ENCODE measurements at regions not wholly inside any gene's neighbourhood (a gene's known extent, or its start where the extent isn't known, plus 50 kb on each side); places are given as distances from the start of the nearest gene placed in this dataset.

- Histone ChIP-seq H2BK15ac (ENCODE audit: low read depth, poor library complexity, severe bottlenecking) (no peak overlapping the region), H3K27ac (ENCODE audit: low read length, poor library complexity, severe bottlenecking) (no peak overlapping the region), H3K14ac (ENCODE audit: low read length in 2 of 2) (no peak overlapping the region), H3K9ac (ENCODE audit: low read length) (no peak overlapping the region), H2BK5ac (ENCODE audit: low read depth, low read length, poor library complexity, severe bottlenecking) (no peak overlapping the region), H3K27me3 (ENCODE audit: control insufficient read depth in 1 of 2, insufficient read depth in 1 of 2, low read length in 2 of 2) (no peaks in the 10 kb centered on the region), H3K4ac (ENCODE audit: low read depth in 1 of 2, low read length in 2 of 2) (no peak overlapping the region), H2BK12ac (ENCODE audit: low read length in 2 of 2) (no peak overlapping the region), H3K4me3 (ENCODE audit: insufficient read depth in 1 of 2, low read depth in 1 of 2, low read length in 2 of 2) (no peak overlapping the region), H3K23ac (ENCODE audit: low read length in 2 of 2) (no peak overlapping the region), H3K36me3 (ENCODE audit: control insufficient read depth in 1 of 2, insufficient read depth in 2 of 2, low read depth in 1 of 2, low read length in 2 of 2) (no peaks in the 10 kb centered on the region), H3K79me1 (replicated peaks; ENCODE audit: low read length, poor library complexity, severe bottlenecking) (no peaks in the 10 kb centered on the region), H3K18ac (ENCODE audit: low read depth in 1 of 2, low read length in 2 of 2) (no peak overlapping the region), H2AFZ (ENCODE audit: low read depth, low read length) (no peak overlapping the region), H3K4me2 (ENCODE audit: low read length, poor library complexity, severe bottlenecking) (no peak overlapping the region), H2AK5ac (ENCODE audit: low read length, severe bottlenecking) (no peak overlapping the region), H3K4me1 (ENCODE audit: control insufficient read depth, insufficient read depth, low read depth, low read length) (no peaks in the 10 kb centered on the region), H4K8ac (ENCODE audit: low read length) (no peak overlapping the region), H2BK120ac (ENCODE audit: low read depth, low read length) (no peak overlapping the region), H3K9me3 (ENCODE audit: control insufficient read depth, low read length) (no peaks in the 10 kb centered on the region), H4K91ac (ENCODE audit: low read length) (no peak overlapping the region)
- DNase-seq = no peak
- WGBS = no CpG with 5 or more reads among the region's 1 CpG
These were observed 96.8 kb upstream of the MRPS30 start for GRCh38 chr5:44711901-44712300.

DNA sequence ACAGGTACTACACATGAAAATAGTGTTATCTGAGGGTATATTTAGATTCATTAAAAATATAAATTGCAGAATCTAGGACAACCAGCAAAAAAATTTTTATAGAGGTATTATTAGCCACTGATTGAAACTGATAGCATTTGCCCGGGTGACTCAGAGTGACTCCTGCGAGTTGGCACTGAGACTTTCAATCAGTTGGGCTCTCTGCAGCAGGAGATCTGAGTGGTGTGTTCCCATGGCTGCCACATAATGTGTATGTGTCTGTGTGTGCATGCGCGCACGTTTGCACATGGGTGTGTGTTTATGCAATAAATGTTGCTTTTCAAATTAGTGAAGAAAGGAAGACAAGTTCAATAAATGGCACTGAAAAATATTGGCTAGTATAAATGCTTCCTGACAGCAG lies 100.1 kb upstream of the MRPS30 start:
- no peak overlapping the region for H4K91ac ChIP-seq (ENCODE audit: low read length)
- H2AK5ac ChIP-seq (ENCODE audit: low read length, severe bottlenecking) = no peak overlapping the region
- H3K4ac ChIP-seq (ENCODE audit: low read depth in 1 of 2, low read length in 2 of 2) = no peak overlapping the region
- no peaks in the 10 kb centered on the region for H3K9me3 ChIP-seq (ENCODE audit: control insufficient read depth, low read length)
- H2BK15ac ChIP-seq (ENCODE audit: low read depth, poor library complexity, severe bottlenecking) = no peak overlapping the region
- H2AFZ ChIP-seq (ENCODE audit: low read depth, low read length) = no peak overlapping the region
- H3K4me3 ChIP-seq (ENCODE audit: insufficient read depth in 1 of 2, low read depth in 1 of 2, low read length in 2 of 2) = no peak overlapping the region
- H3K27ac ChIP-seq (ENCODE audit: low read length, poor library complexity, severe bottlenecking) = no peak overlapping the region
- H4K8ac ChIP-seq (ENCODE audit: low read length) = no peak overlapping the region
- no peak overlapping the region for H3K18ac ChIP-seq (ENCODE audit: low read depth in 1 of 2, low read length in 2 of 2)
- WGBS = 89% methylated on average over 5 of the region's 5 CpGs
- no peak overlapping the region for H3K14ac ChIP-seq (ENCODE audit: low read length in 2 of 2)
- H3K79me1 ChIP-seq (replicated peaks; ENCODE audit: low read length, poor library complexity, severe bottlenecking) = no peaks in the 10 kb centered on the region
- no peak overlapping the region for H2BK12ac ChIP-seq (ENCODE audit: low read length in 2 of 2)
- H3K36me3 ChIP-seq (ENCODE audit: control insufficient read depth in 1 of 2, insufficient read depth in 2 of 2, low read depth in 1 of 2, low read length in 2 of 2) = no peaks in the 10 kb centered on the region
- H3K27me3 ChIP-seq (ENCODE audit: control insufficient read depth in 1 of 2, insufficient read depth in 1 of 2, low read length in 2 of 2) = no peaks in the 10 kb centered on the region
- no peak overlapping the region for H3K4me2 ChIP-seq (ENCODE audit: low read length, poor library complexity, severe bottlenecking)
- no peak overlapping the region for H3K23ac ChIP-seq (ENCODE audit: low read length in 2 of 2)
- H2BK120ac ChIP-seq (ENCODE audit: low read depth, low read length) = no peak overlapping the region
- H3K9ac ChIP-seq (ENCODE audit: low read length) = no peak overlapping the region
- DNase-seq = no peak
- no peaks in the 10 kb centered on the region for H3K4me1 ChIP-seq (ENCODE audit: control insufficient read depth, insufficient read depth, low read depth, low read length)
- no peak overlapping the region for H2BK5ac ChIP-seq (ENCODE audit: low read depth, low read length, poor library complexity, severe bottlenecking)

DNA sequence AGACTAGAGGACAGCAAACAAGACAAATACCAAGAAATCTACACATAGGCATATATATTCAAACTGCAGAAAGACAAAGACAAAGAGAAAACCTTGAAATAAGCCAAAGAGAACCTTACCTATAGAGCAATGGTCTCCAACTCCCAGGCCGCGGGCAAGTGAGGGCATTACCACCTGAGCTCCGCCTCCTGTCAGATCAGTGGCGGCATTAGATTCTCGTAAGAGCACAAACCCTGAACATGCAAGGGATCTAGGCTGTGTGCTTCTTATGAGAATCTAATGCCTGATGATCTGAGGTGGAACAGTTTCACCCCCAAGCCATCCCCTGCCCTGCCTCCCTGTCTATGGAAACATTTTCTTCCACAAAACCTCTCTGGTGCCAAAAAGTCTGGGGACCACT lies 101.0 kb upstream of the MRPS30 start:
- H2BK15ac ChIP-seq (ENCODE audit: low read depth, poor library complexity, severe bottlenecking) = no peak overlapping the region
- no peak overlapping the region for H4K91ac ChIP-seq (ENCODE audit: low read length)
- H3K23ac ChIP-seq (ENCODE audit: low read length in 2 of 2) = no peak overlapping the region
- no peak overlapping the region for H2BK5ac ChIP-seq (ENCODE audit: low read depth, low read length, poor library complexity, severe bottlenecking)
- no peak overlapping the region for H3K4ac ChIP-seq (ENCODE audit: low read depth in 1 of 2, low read length in 2 of 2)
- H3K79me1 ChIP-seq (replicated peaks; ENCODE audit: low read length, poor library complexity, severe bottlenecking) = no peaks in the 10 kb centered on the region
- H2BK120ac ChIP-seq (ENCODE audit: low read depth, low read length) = no peak overlapping the region
- no peak overlapping the region for H3K9ac ChIP-seq (ENCODE audit: low read length)
- H2AFZ ChIP-seq (ENCODE audit: low read depth, low read length) = no peak overlapping the region
- H3K4me3 ChIP-seq (ENCODE audit: insufficient read depth in 1 of 2, low read depth in 1 of 2, low read length in 2 of 2) = no peak overlapping the region
- H3K27ac ChIP-seq (ENCODE audit: low read length, poor library complexity, severe bottlenecking) = no peak overlapping the region
- H3K18ac ChIP-seq (ENCODE audit: low read depth in 1 of 2, low read length in 2 of 2) = no peak overlapping the region
- no peak overlapping the region for H3K4me2 ChIP-seq (ENCODE audit: low read length, poor library complexity, severe bottlenecking)
- no peak for DNase-seq
- no peak overlapping the region for H3K14ac ChIP-seq (ENCODE audit: low read length in 2 of 2)
- no peaks in the 10 kb centered on the region for H3K4me1 ChIP-seq (ENCODE audit: control insufficient read depth, insufficient read depth, low read depth, low read length)
- H2AK5ac ChIP-seq (ENCODE audit: low read length, severe bottlenecking) = no peak overlapping the region
- no peaks in the 10 kb centered on the region for H3K27me3 ChIP-seq (ENCODE audit: control insufficient read depth in 1 of 2, insufficient read depth in 1 of 2, low read length in 2 of 2)
- H3K9me3 ChIP-seq (ENCODE audit: control insufficient read depth, low read length) = no peaks in the 10 kb centered on the region
- H4K8ac ChIP-seq (ENCODE audit: low read length) = no peak overlapping the region
- no peak overlapping the region for H2BK12ac ChIP-seq (ENCODE audit: low read length in 2 of 2)
- H3K36me3 ChIP-seq (ENCODE audit: control insufficient read depth in 1 of 2, insufficient read depth in 2 of 2, low read depth in 1 of 2, low read length in 2 of 2) = no peaks in the 10 kb centered on the region
- WGBS = 90% methylated on average over 5 of the region's 5 CpGs

DNA sequence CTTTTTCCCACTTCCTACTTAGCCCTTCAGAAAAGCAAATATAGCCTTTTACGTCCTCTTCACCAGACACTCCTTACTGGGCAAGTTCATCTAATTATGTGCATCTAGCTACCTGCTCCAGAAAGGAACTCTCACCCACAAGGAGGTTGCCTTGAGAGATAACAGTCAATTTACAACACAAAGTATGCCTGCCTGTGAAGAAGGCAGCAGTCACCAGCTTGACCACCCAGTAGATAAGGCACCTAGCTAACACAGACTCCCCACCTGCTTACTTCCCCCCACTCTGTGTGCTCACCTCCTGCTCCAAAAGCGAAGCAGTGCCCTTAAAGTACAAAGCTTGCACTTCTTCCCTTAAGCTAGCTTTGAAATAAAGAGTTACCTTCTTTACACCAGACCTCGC lies 111.7 kb upstream of the MRPS30 start:
- no peak overlapping the region for H2BK12ac ChIP-seq (ENCODE audit: low read length in 2 of 2)

More for the DNA sequence above, 111.7 kb upstream of the MRPS30 start:
- Histone ChIP-seq H3K4me3 (ENCODE audit: insufficient read depth in 1 of 2, low read depth in 1 of 2, low read length in 2 of 2) (no peak overlapping the region), H3K14ac (ENCODE audit: low read length in 2 of 2) (no peak overlapping the region), H3K18ac (ENCODE audit: low read depth in 1 of 2, low read length in 2 of 2) (no peak overlapping the region), H3K27ac (ENCODE audit: low read length, poor library complexity, severe bottlenecking) (no peak overlapping the region), H2AK5ac (ENCODE audit: low read length, severe bottlenecking) (no peak overlapping the region), H2BK120ac (ENCODE audit: low read depth, low read length) (no peak overlapping the region), H4K91ac (ENCODE audit: low read length) (no peak overlapping the region), H3K9ac (ENCODE audit: low read length) (no peak overlapping the region), H3K36me3 (ENCODE audit: control insufficient read depth in 1 of 2, insufficient read depth in 2 of 2, low read depth in 1 of 2, low read length in 2 of 2) (no peaks in the 10 kb centered on the region), H3K4ac (ENCODE audit: low read depth in 1 of 2, low read length in 2 of 2) (no peak overlapping the region), H2AFZ (ENCODE audit: low read depth, low read length) (no peak overlapping the region), H2BK5ac (ENCODE audit: low read depth, low read length, poor library complexity, severe bottlenecking) (no peak overlapping the region), H3K79me1 (replicated peaks; ENCODE audit: low read length, poor library complexity, severe bottlenecking) (no peaks in the 10 kb centered on the region), H2BK15ac (ENCODE audit: low read depth, poor library complexity, severe bottlenecking) (no peak overlapping the region), H3K4me1 (ENCODE audit: control insufficient read depth, insufficient read depth, low read depth, low read length) (no peaks in the 10 kb centered on the region), H4K8ac (ENCODE audit: low read length) (no peak overlapping the region), H3K23ac (ENCODE audit: low read length in 2 of 2) (no peak overlapping the region), H3K4me2 (ENCODE audit: low read length, poor library complexity, severe bottlenecking) (no peak overlapping the region), H3K27me3 (ENCODE audit: control insufficient read depth in 1 of 2, insufficient read depth in 1 of 2, low read length in 2 of 2) (no peaks in the 10 kb centered on the region), H3K9me3 (ENCODE audit: control insufficient read depth, low read length) (no peaks in the 10 kb centered on the region)
- 52% methylated on average over 2 of the region's 3 CpGs for WGBS
- no peak for DNase-seq

All from mesenchymal stem cell (in vitro differentiated cells and primary cell).